ENCODE measurements at regions not wholly inside any gene's neighbourhood (a gene's known extent, or its start where the extent isn't known, plus 50 kb on each side); places are given as distances from the start of the nearest gene placed in this dataset.

- TF ChIP-seq, protein P1, sequence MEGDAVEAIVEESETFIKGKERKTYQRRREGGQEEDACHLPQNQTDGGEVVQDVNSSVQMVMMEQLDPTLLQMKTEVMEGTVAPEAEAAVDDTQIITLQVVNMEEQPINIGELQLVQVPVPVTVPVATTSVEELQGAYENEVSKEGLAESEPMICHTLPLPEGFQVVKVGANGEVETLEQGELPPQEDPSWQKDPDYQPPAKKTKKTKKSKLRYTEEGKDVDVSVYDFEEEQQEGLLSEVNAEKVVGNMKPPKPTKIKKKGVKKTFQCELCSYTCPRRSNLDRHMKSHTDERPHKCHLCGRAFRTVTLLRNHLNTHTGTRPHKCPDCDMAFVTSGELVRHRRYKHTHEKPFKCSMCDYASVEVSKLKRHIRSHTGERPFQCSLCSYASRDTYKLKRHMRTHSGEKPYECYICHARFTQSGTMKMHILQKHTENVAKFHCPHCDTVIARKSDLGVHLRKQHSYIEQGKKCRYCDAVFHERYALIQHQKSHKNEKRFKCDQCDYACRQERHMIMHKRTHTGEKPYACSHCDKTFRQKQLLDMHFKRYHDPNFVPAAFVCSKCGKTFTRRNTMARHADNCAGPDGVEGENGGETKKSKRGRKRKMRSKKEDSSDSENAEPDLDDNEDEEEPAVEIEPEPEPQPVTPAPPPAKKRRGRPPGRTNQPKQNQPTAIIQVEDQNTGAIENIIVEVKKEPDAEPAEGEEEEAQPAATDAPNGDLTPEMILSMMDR (IDR thresholded peaks at IDR 0.05): no peak
- no peak for TF ChIP-seq POLR2A (IDR thresholded peaks at IDR 0.05)
Measured at GRCh38 chr22:27591060-27591459, 210.5 kb downstream of the MN1 start.

All from Peyer's patch (tissue), 4 donors.